OCI-LY1 (cell line): ENCODE measurements at regions not wholly inside any gene's neighbourhood (a gene's known extent, or its start where the extent isn't known, plus 50 kb on each side); places are given as distances from the start of the nearest gene placed in this dataset.

Source experiments
- H2AFZ ChIP-seq: fragments of 200-600 bp; sonication (generic), shearing (Covaris generic); 2 replicates; pipeline ENCODE4 v1.6.0; 2014; ENCODE audit warnings: antibody characterized with exemption, mild to moderate bottlenecking, low read length
- H3F3A ChIP-seq: fragments of 200-600 bp; sonication (generic), shearing (Covaris generic); 2 replicates; pipeline ENCODE4 v1.6.0; 2014; ENCODE audit warnings: mild to moderate bottlenecking, antibody characterized with exemption, low read length, moderate library complexity; ENCODE audit not compliant: insufficient read depth
- H3K27ac ChIP-seq: fragments of 200-600 bp; sonication (generic); 2 replicates; pipeline ENCODE4 v1.5.1; 2014; ENCODE audit warnings: low read length, mixed run types, mild to moderate bottlenecking, low read depth; ENCODE audit not compliant: poor library complexity, severe bottlenecking
- H3K27me3 ChIP-seq: fragments of 200-600 bp; sonication (generic); 2 replicates; pipeline ENCODE4 v1.6.0; 2014; ENCODE audit warnings: antibody characterized with exemption, mild to moderate bottlenecking, low read length, moderate library complexity; ENCODE audit not compliant: insufficient read depth
- H3K36me3 ChIP-seq: fragments of 200-600 bp; sonication (generic); 2 replicates; pipeline ENCODE4 v1.6.1; 2014; ENCODE audit warnings: mild to moderate bottlenecking, antibody characterized with exemption, low read length, moderate library complexity, mixed read lengths; ENCODE audit not compliant: insufficient read depth
- H3K4me1 ChIP-seq: fragments of 200-600 bp; sonication (generic); 2 replicates; pipeline ENCODE4 v1.5.1; 2014; ENCODE audit warnings: mild to moderate bottlenecking, low read length, moderate library complexity; ENCODE audit not compliant: insufficient read depth, severe bottlenecking
- H3K4me2 ChIP-seq: fragments of 200-600 bp; sonication (generic), shearing (Covaris generic); 2 replicates; pipeline ENCODE4 v1.6.1; 2014; ENCODE audit warnings: low read length
- H3K4me3 ChIP-seq: fragments of 200-600 bp; sonication (generic); 2 replicates; pipeline ENCODE4 v1.5.1; 2014; ENCODE audit warnings: low read length, low read depth, mild to moderate bottlenecking, mixed read lengths; ENCODE audit not compliant: poor library complexity, severe bottlenecking
- H3K79me2 ChIP-seq: fragments of 200-600 bp; shearing (Covaris generic); 2 replicates; pipeline ENCODE4 v1.6.1; 2016; ENCODE audit warnings: mixed run types, low read length, mixed read lengths; ENCODE audit not compliant: insufficient read depth
- H3K9ac ChIP-seq: fragments of 200-600 bp; sonication (generic), shearing (Covaris generic); 2 replicates; pipeline ENCODE4 v1.6.1; 2014; ENCODE audit warnings: mild to moderate bottlenecking, low read length, mixed read lengths
- H3K9me2 ChIP-seq: fragments of 200-600 bp; sonication (generic), shearing (Covaris generic); 2 replicates; pipeline ENCODE4 v1.6.1; 2014; ENCODE audit warnings: low read depth, mild to moderate bottlenecking, low read length, mixed read lengths
- H3K9me3 ChIP-seq: fragments of 200-600 bp; shearing (Covaris generic); 2 replicates; pipeline ENCODE4 v1.6.1; 2014; ENCODE audit warnings: low read length, mixed read lengths
- H4K20me1 ChIP-seq: fragments of 200-600 bp; sonication (generic), shearing (Covaris generic); 2 replicates; pipeline ENCODE4 v1.6.0; 2016; ENCODE audit warnings: mild to moderate bottlenecking, low read length; ENCODE audit not compliant: insufficient read depth
- EZH2 ChIP-seq: fragments of 200-600 bp; sonication (generic), shearing (Covaris generic); IDR thresholded peaks from 2 replicates; pipeline ENCODE4 v1.8.0; 2017; ENCODE audit warnings: borderline replicate concordance, mixed run types, mild to moderate bottlenecking, antibody characterized with exemption, low read length, moderate library complexity, mixed read lengths
- TF ChIP-seq, protein P1 (sequence below): fragments of 200-600 bp; sonication (generic), shearing (Covaris generic); IDR thresholded peaks from 2 replicates; pipeline ENCODE4 v1.5.1; 2017; ENCODE audit warnings: mild to moderate bottlenecking, antibody characterized with exemption, low read length, moderate library complexity, mixed read lengths

- Histone ChIP-seq H3K79me2 (no peaks in the 10 kb centered on the region), H3K4me1 (peaks cover 27% of the 10 kb centered on the region), H3K27ac (no peak overlapping the region), H3K4me3 (no peak overlapping the region), H3K9me2 (no peaks in the 10 kb centered on the region), H3K27me3 (no peaks in the 10 kb centered on the region), H3K36me3 (no peaks in the 10 kb centered on the region), H3K9ac (no peak overlapping the region), H3K9me3 (no peaks in the 10 kb centered on the region), H3K4me2 (no peak overlapping the region), H3F3A (no peaks in the 10 kb centered on the region), H2AFZ (no peak overlapping the region), H4K20me1 (no peaks in the 10 kb centered on the region)
- no peak for TF ChIP-seq EZH2
- TF ChIP-seq, protein P1, sequence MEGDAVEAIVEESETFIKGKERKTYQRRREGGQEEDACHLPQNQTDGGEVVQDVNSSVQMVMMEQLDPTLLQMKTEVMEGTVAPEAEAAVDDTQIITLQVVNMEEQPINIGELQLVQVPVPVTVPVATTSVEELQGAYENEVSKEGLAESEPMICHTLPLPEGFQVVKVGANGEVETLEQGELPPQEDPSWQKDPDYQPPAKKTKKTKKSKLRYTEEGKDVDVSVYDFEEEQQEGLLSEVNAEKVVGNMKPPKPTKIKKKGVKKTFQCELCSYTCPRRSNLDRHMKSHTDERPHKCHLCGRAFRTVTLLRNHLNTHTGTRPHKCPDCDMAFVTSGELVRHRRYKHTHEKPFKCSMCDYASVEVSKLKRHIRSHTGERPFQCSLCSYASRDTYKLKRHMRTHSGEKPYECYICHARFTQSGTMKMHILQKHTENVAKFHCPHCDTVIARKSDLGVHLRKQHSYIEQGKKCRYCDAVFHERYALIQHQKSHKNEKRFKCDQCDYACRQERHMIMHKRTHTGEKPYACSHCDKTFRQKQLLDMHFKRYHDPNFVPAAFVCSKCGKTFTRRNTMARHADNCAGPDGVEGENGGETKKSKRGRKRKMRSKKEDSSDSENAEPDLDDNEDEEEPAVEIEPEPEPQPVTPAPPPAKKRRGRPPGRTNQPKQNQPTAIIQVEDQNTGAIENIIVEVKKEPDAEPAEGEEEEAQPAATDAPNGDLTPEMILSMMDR: no peak
Measured at GRCh38 chr5:124403281-124403680, 343.2 kb downstream of the ZNF608 start.

DNA sequence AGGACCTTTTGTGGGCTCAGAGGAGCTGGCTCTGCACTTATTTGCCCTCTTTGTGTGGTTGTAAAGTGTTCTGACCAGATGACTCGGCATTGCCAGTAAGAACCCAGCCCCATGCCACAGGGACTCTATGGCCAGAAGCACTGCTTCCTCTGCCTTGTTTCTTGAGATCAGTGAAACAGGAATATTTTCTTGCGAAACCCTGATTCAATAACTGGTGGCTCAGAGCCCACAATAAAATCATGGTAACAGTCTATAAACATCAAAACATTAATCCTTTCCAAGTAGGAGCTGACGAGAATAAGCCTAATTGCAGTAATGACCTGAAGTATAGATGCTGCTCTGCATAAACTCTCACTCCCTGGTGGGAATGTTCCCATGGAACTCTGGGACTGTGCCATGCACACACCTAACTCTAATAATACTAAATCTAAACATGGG is 344.3 kb downstream of the ZNF608 start:
- 0 out of 2 replicates have a peak overlapping the region, but pooled peaks have one; percentile 12 for H2AFZ ChIP-seq
- H3K36me3 ChIP-seq: no peaks in the 10 kb centered on the region
- no peak overlapping the region for H3K27ac ChIP-seq

GRCh38 chr5:124401476-124402143 is 344.8 kb downstream of the ZNF608 start:
- Histone ChIP-seq H2AFZ (peak overlapping the region; percentile 12), H3K4me1 (peaks cover 27% of the 10 kb centered on the region), H3K9ac (no peak overlapping the region), H3K4me2 (0 out of 2 replicates have a peak overlapping the region, but pooled peaks have one; percentile 1), H4K20me1 (no peaks in the 10 kb centered on the region), H3F3A (no peaks in the 10 kb centered on the region), H3K36me3 (no peaks in the 10 kb centered on the region), H3K27me3 (no peaks in the 10 kb centered on the region), H3K9me3 (no peaks in the 10 kb centered on the region), H3K9me2 (no peaks in the 10 kb centered on the region), H3K4me3 (no peak overlapping the region), H3K27ac (no peak overlapping the region), H3K79me2 (no peaks in the 10 kb centered on the region)
- no peak for TF ChIP-seq EZH2
- TF ChIP-seq, protein P1: no peak

More for the DNA sequence above, 344.3 kb downstream of the ZNF608 start:
- Histone ChIP-seq H3F3A (no peaks in the 10 kb centered on the region), H4K20me1 (no peaks in the 10 kb centered on the region), H3K79me2 (no peaks in the 10 kb centered on the region), H3K27me3 (no peaks in the 10 kb centered on the region), H3K4me3 (no peak overlapping the region), H3K9ac (no peak overlapping the region), H3K4me2 (0 out of 2 replicates have a peak overlapping the region, but pooled peaks have one; percentile 1), H3K9me3 (no peaks in the 10 kb centered on the region), H3K4me1 (peaks cover 27% of the 10 kb centered on the region), H3K9me2 (no peaks in the 10 kb centered on the region)
- TF ChIP-seq, protein P1: no peak
- no peak for TF ChIP-seq EZH2
